ACC112 (cell line): ENCODE measurements at regions not wholly inside any gene's neighbourhood (a gene's known extent, or its start where the extent isn't known, plus 50 kb on each side); places are given as distances from the start of the nearest gene placed in this dataset.
A peak's percentile ranks its signal among the peaks of the same experiment; 100 is the strongest.

Source experiments
- H2AFZ ChIP-seq: fragments of 200-600 bp; sonication (generic); one replicate; pipeline ENCODE4 v1.6.0; 2017; ENCODE audit warnings: antibody characterized with exemption, low read length; ENCODE audit not compliant: unreplicated experiment
- H3K27ac ChIP-seq: fragments of 200-600 bp; sonication (generic); 2 replicates; pipeline ENCODE4 v1.5.1; 2014; ENCODE audit warnings: low read depth, mild to moderate bottlenecking, antibody characterized with exemption, low read length, moderate library complexity
- H3K27me3 ChIP-seq: fragments of 200-600 bp; sonication (generic); 2 replicates; pipeline ENCODE4 v1.6.1; 2014; ENCODE audit warnings: mild to moderate bottlenecking, antibody characterized with exemption, low read length, moderate library complexity, mixed read lengths; ENCODE audit not compliant: insufficient read depth
- H3K36me3 ChIP-seq: fragments of 200-600 bp; sonication (generic); 2 replicates; pipeline ENCODE4 v1.6.1; 2016; ENCODE audit warnings: mild to moderate bottlenecking, antibody characterized with exemption, low read length, moderate library complexity, mixed read lengths; ENCODE audit not compliant: insufficient read depth
- H3K4me1 ChIP-seq: fragments of 200-600 bp; sonication (generic); one replicate; pipeline ENCODE4 v1.6.1; 2016; ENCODE audit warnings: low read length, mixed read lengths; ENCODE audit not compliant: insufficient read depth, unreplicated experiment, control insufficient read depth
- H3K4me3 ChIP-seq: fragments of 200-600 bp; sonication (generic); 2 replicates; pipeline ENCODE4 v1.5.1; 2014; ENCODE audit warnings: mild to moderate bottlenecking, low read depth, low read length
- H3K79me2 ChIP-seq: fragments of 200-600 bp; sonication (generic); one replicate; pipeline ENCODE4 v1.6.0; 2016; ENCODE audit warnings: low read length; ENCODE audit not compliant: control insufficient read depth, unreplicated experiment, insufficient read depth

DNA sequence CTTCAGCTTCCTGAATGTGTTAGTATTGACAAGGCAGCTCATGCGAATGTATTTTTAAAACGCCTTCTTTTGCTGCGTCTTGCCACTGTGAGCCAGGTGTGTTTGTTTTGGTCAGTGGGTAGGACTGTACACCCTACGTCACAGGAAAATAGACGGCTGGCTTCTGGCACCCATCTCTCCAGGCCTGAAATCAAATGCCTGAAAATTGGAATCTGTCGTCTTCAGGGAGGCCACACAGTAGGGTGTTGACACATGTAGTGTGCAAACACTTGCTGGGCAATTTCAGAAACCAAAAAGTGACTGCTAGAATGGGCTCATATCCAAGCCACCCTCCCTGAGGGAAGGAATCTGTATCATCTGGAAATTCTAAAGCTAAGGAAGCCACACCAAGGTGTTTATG is 209.3 kb downstream of the TTC8 start:
- H3K36me3 ChIP-seq: no peaks in the 10 kb centered on the region
- H2AFZ ChIP-seq: no peak overlapping the region
- H3K79me2 ChIP-seq: no peaks in the 10 kb centered on the region
- peaks cover 19% of the 10 kb centered on the region for H3K27me3 ChIP-seq
- H3K4me3 ChIP-seq: no peak overlapping the region
- no peak overlapping the region for H3K27ac ChIP-seq
- no peaks in the 10 kb centered on the region for H3K4me1 ChIP-seq

DNA sequence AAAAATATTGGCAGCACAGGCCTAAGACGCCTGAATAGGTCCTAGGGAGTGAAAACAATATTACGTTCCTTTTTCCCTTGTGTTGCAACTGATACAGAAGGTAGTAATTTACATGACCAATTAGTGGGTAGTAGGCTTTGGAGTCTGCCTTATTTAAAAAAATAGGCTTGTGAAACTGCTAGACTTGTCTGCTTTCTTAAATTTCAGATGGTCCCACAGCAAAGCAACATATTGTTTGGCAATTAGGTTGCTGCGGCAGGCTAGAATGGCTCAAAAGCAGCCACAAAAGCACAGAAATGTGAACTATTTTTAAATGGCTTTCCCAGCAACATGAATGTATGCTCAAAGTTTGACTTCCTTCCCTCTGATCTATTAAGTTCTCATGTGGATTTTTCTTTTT is 211.9 kb downstream of the TTC8 start:
- Histone ChIP-seq H3K4me1 (peaks cover 10% of the 10 kb centered on the region), H3K36me3 (no peaks in the 10 kb centered on the region), H3K4me3 (no peak overlapping the region), H2AFZ (no peak overlapping the region), H3K79me2 (no peaks in the 10 kb centered on the region), H3K27ac (no peak overlapping the region), H3K27me3 (no peaks in the 10 kb centered on the region)

GRCh38 chr14:89037065-89037464 is 212.6 kb downstream of the TTC8 start:
- Histone ChIP-seq H2AFZ (no peak overlapping the region), H3K27ac (no peak overlapping the region), H3K4me1 (peaks cover 16% of the 10 kb centered on the region), H3K27me3 (no peaks in the 10 kb centered on the region), H3K4me3 (no peak overlapping the region), H3K79me2 (no peaks in the 10 kb centered on the region), H3K36me3 (no peaks in the 10 kb centered on the region)

GRCh38 chr14:89040080-89040459 is 215.6 kb downstream of the TTC8 start:
- Histone ChIP-seq H3K27ac (peak overlapping the region; percentile 86), H2AFZ (peak overlapping the region; percentile 86), H3K36me3 (no peaks in the 10 kb centered on the region), H3K79me2 (no peaks in the 10 kb centered on the region), H3K4me3 (peak overlapping the region; percentile 69; the same call in 1 of the 2 replicates), H3K27me3 (no peaks in the 10 kb centered on the region), H3K4me1 (peaks cover 16% of the 10 kb centered on the region)

GRCh38 chr14:89040460-89041256 is 216.2 kb downstream of the TTC8 start:
- H3K27ac ChIP-seq: peak overlapping the region; percentile 86
- H3K36me3 ChIP-seq: no peaks in the 10 kb centered on the region
- H3K27me3 ChIP-seq: no peaks in the 10 kb centered on the region
- H3K4me1 ChIP-seq: peaks cover 16% of the 10 kb centered on the region
- peak overlapping the region; percentile 86 for H2AFZ ChIP-seq
- peak overlapping the region; percentile 69 for H3K4me3 ChIP-seq
- no peaks in the 10 kb centered on the region for H3K79me2 ChIP-seq

GRCh38 chr14:89041257-89041582 is 216.8 kb downstream of the TTC8 start:
- no peaks in the 10 kb centered on the region for H3K79me2 ChIP-seq
- peak overlapping the region; percentile 69 for H3K4me3 ChIP-seq
- H3K4me1 ChIP-seq: peaks cover 16% of the 10 kb centered on the region
- H3K27ac ChIP-seq: peak overlapping the region; percentile 86
- peak overlapping the region; percentile 86 for H2AFZ ChIP-seq
- H3K36me3 ChIP-seq: no peaks in the 10 kb centered on the region
- H3K27me3 ChIP-seq: no peaks in the 10 kb centered on the region

GRCh38 chr14:89042021-89042420 is 217.6 kb downstream of the TTC8 start:
- Histone ChIP-seq H3K27ac (no peak overlapping the region), H3K79me2 (no peaks in the 10 kb centered on the region), H3K4me3 (no peak overlapping the region), H3K4me1 (peaks cover 16% of the 10 kb centered on the region), H3K36me3 (no peaks in the 10 kb centered on the region), H2AFZ (no peak overlapping the region), H3K27me3 (no peaks in the 10 kb centered on the region)

DNA sequence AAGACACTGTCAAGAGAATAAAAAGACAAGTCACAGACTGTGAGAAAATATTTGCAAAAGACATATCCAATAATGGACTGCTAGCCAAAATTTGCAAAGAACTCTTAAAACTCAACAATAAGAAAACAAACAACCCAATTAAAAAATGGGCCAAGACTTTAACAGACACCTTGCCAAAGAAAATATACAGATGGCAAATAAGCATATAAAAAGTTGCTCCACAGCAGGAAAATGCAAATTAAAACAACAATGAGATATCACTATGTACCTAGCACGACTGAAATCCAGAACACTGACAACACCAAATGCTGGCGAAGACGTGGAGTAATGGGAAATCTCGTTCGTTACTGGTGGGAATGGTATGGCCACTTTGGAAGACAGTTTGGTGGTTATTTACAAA is 228.9 kb downstream of the TTC8 start:
- no peak overlapping the region for H3K4me3 ChIP-seq
- no peaks in the 10 kb centered on the region for H3K79me2 ChIP-seq
- H3K4me1 ChIP-seq: no peaks in the 10 kb centered on the region
- no peak overlapping the region for H2AFZ ChIP-seq
- H3K36me3 ChIP-seq: no peaks in the 10 kb centered on the region
- H3K27me3 ChIP-seq: no peaks in the 10 kb centered on the region
- H3K27ac ChIP-seq: no peak overlapping the region

DNA sequence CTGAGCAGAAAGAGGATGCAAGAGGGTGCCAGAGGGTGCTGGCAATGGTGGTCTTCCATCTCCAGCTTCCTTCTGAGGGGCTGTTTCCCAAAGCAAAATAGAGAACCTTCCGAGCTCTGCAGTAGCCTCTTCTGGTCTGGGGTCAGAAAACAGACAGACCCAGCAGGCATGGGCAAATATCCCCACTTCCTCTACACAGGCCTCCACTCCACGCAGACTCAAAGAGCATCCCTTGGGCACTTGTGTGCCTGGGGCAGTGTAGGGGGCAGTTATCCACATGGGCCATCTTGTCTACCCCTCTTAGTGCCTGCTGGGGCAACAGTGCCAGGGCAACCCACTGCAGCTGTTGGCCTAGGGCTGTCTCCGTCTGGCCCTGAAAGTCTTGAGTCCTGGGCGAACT is 231.9 kb downstream of the TTC8 start:
- Histone ChIP-seq H3K79me2 (no peaks in the 10 kb centered on the region), H3K27ac (no peak overlapping the region), H3K36me3 (no peaks in the 10 kb centered on the region), H3K4me3 (no peak overlapping the region), H2AFZ (no peak overlapping the region), H3K4me1 (no peaks in the 10 kb centered on the region), H3K27me3 (no peaks in the 10 kb centered on the region)

GRCh38 chr14:89058697-89059096 is 234.2 kb downstream of the TTC8 start:
- Histone ChIP-seq H3K4me1 (no peaks in the 10 kb centered on the region), H3K36me3 (no peaks in the 10 kb centered on the region), H3K27me3 (no peaks in the 10 kb centered on the region), H2AFZ (no peak overlapping the region), H3K79me2 (no peaks in the 10 kb centered on the region), H3K4me3 (no peak overlapping the region), H3K27ac (no peak overlapping the region)

- Histone ChIP-seq H3K36me3 (no peaks in the 10 kb centered on the region), H3K79me2 (no peaks in the 10 kb centered on the region), H3K27ac (no peak overlapping the region), H2AFZ (no peak overlapping the region), H3K4me3 (no peak overlapping the region), H3K27me3 (no peaks in the 10 kb centered on the region), H3K4me1 (no peaks in the 10 kb centered on the region)
These were observed 235.7 kb downstream of the TTC8 start for GRCh38 chr14:89060191-89060590.
